Skeletal muscle cell (primary cell): ENCODE measurements at regions not wholly inside any gene's neighbourhood (a gene's known extent, or its start where the extent isn't known, plus 50 kb on each side); places are given as distances from the start of the nearest gene placed in this dataset.

Experiments
- DNase-seq: peaks from one replicate; pipeline ENCODE4 v3.0.0-alpha.2; 2010; ENCODE audit warnings: low read depth
- H3K4me3 ChIP-seq: 2 replicates; pipeline ENCODE4 v1.5.1; 2011; ENCODE audit warnings: low read depth, mild to moderate bottlenecking, control low read depth, low read length, moderate library complexity

- no peak for DNase-seq
Measured at GRCh38 chr14:54121466-54122027, 164.9 kb upstream of the BMP4 start.

GRCh38 chr14:54123841-54124240, 167.2 kb upstream of the BMP4 start:
- no peak overlapping the region for H3K4me3 ChIP-seq
- DNase-seq: no peak

More at GRCh38 chr14:54121466-54122027, 164.9 kb upstream of the BMP4 start:
- no peak overlapping the region for H3K4me3 ChIP-seq

- DNase-seq: no peak
- H3K4me3 ChIP-seq: no peak overlapping the region
Measured at GRCh38 chr14:54125109-54125508, 168.5 kb upstream of the BMP4 start.

- DNase-seq: no peak
- H3K4me3 ChIP-seq: no peak overlapping the region
Measured at GRCh38 chr14:54126947-54127346, 170.3 kb upstream of the BMP4 start.

GRCh38 chr14:54127526-54127925, 170.9 kb upstream of the BMP4 start:
- no peak overlapping the region for H3K4me3 ChIP-seq
- no peak for DNase-seq

- H3K4me3 ChIP-seq: no peak overlapping the region
- no peak for DNase-seq
Measured at GRCh38 chr14:54129850-54130640, 173.4 kb upstream of the BMP4 start.

- H3K4me3 ChIP-seq: no peak overlapping the region
- DNase-seq: no peak
Measured at GRCh38 chr14:54132496-54132895, 175.9 kb upstream of the BMP4 start.

- no peak for DNase-seq
- H3K4me3 ChIP-seq: no peak overlapping the region
Measured at GRCh38 chr14:54133896-54134295, 177.3 kb upstream of the BMP4 start.

GRCh38 chr14:54135804-54136280, 179.2 kb upstream of the BMP4 start:
- no peak for DNase-seq

GRCh38 chr14:54136894-54137613, 180.4 kb upstream of the BMP4 start:
- H3K4me3 ChIP-seq: no peak overlapping the region
- DNase-seq: no peak

More at GRCh38 chr14:54135804-54136280, 179.2 kb upstream of the BMP4 start:
- H3K4me3 ChIP-seq: no peak overlapping the region

GRCh38 chr14:54137614-54137961, 181.0 kb upstream of the BMP4 start:
- H3K4me3 ChIP-seq: no peak overlapping the region

GRCh38 chr14:54138024-54138353, 181.4 kb upstream of the BMP4 start:
- no peak overlapping the region for H3K4me3 ChIP-seq
- no peak for DNase-seq

More at GRCh38 chr14:54137614-54137961, 181.0 kb upstream of the BMP4 start:
- no peak for DNase-seq

GRCh38 chr14:54138354-54139038, 181.9 kb upstream of the BMP4 start:
- no peak overlapping the region for H3K4me3 ChIP-seq
- no peak for DNase-seq

GRCh38 chr14:54140551-54140950, 183.9 kb upstream of the BMP4 start:
- DNase-seq: no peak
- H3K4me3 ChIP-seq: no peak overlapping the region

- H3K4me3 ChIP-seq: no peak overlapping the region
- no peak for DNase-seq
Measured at GRCh38 chr14:54146601-54147000, 190.0 kb upstream of the BMP4 start.

GRCh38 chr14:54147282-54147681, 190.7 kb upstream of the BMP4 start:
- DNase-seq: no peak
- H3K4me3 ChIP-seq: no peak overlapping the region

GRCh38 chr14:54147758-54148157, 191.1 kb upstream of the BMP4 start:
- no peak overlapping the region for H3K4me3 ChIP-seq
- DNase-seq: no peak

GRCh38 chr14:54148251-54148650, 191.6 kb upstream of the BMP4 start:
- no peak overlapping the region for H3K4me3 ChIP-seq
- DNase-seq: no peak

- DNase-seq: no peak
- no peak overlapping the region for H3K4me3 ChIP-seq
Measured at GRCh38 chr14:54152351-54152750, 195.7 kb upstream of the BMP4 start.
